GM08714 (cell line): ENCODE measurements at regions not wholly inside any gene's neighbourhood (a gene's known extent, or its start where the extent isn't known, plus 50 kb on each side); places are given as distances from the start of the nearest gene placed in this dataset.

Source experiments
- H3K4me3 ChIP-seq: fragments of 200-500 bp; sonication (Bioruptor generic); 2 replicates; pipeline ENCODE4 v1.5.1; 2014; ENCODE audit warnings: mild to moderate bottlenecking, low read length, inconsistent platforms
- ZNF274 ChIP-seq: IDR thresholded peaks from 2 replicates; pipeline ENCODE4 v1.6.1; 2012; ENCODE audit warnings: mild to moderate bottlenecking, low read depth, low read length

DNA sequence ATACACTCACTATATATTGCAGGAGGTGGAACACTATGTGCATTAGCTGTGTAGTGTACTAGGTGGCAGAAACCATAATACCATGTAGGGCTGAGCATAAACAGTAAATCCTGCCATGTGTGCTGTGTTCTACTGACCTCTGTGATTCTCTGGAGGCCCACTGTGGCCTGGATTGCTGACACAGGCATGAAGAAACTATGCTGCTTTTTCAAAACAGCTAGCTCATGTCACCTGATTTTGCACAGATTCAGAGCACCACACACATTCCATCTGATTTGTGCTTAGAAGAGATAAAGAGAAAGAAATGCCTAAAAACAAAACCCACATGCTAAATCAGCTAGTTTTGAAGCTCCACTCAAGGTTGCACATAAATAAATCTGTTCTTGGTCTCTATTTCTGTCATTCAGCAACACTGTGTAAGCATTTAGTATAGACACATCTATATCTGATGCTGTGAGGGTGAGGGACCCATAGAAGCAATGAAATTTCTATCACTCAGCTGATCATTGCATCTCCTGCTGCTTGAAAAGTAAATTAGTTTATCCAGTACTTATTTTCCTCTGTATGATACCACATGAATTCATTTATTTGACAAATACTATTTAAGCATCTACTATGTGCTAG is 1007.7 kb upstream of the SEMA6D start:
- no peak overlapping the region for H3K4me3 ChIP-seq
- TF ChIP-seq ZNF274, result no peak

DNA sequence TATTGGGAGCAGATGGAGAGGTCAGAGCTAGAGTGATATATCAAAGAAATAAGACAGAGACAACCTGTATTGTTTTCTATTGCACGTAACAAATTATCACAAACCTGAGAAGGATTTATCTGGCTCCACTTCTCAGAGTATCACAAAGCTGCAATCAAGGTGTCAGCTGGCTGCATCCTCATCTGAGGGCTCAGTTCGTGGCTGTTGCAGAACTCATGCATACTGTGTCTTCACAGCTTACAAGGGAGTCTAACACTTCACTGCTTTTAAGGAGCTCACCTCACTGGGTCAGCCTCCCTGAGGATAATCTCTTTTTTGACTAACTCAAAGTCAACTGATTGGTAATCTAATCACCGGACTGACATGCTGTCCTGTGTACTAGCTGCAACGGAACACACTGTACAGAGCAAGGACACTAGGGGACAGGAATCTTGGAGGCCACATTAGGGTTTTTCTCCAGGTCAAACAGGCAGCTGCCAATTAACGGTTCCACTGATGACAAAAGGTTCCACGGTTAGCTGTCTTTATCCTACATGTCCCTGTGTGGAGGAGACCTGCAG is 1006.8 kb upstream of the SEMA6D start:
- TF ChIP-seq ZNF274, result no peak
- no peak overlapping the region for H3K4me3 ChIP-seq

DNA sequence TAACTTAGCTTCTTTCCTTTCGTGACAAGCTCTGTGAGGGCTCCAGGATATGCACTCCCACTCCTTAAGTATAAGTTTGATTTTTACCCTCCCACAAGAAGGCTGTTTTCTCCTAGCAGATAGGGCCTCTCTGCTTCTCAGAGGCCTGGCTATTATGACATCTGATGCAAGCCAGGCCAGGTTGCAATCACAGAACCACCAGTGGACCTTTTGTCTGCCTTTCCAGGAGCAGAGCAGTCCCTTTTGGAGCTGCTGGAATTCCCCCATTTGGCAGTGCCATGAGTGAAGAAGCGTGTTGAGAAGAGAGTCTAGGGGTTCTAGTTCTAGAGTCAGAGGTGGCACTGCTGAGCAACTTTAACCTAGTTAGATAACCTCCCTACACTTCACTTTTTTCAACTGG is 1004.3 kb upstream of the SEMA6D start:
- no peak overlapping the region for H3K4me3 ChIP-seq
- TF ChIP-seq ZNF274, result no peak

DNA sequence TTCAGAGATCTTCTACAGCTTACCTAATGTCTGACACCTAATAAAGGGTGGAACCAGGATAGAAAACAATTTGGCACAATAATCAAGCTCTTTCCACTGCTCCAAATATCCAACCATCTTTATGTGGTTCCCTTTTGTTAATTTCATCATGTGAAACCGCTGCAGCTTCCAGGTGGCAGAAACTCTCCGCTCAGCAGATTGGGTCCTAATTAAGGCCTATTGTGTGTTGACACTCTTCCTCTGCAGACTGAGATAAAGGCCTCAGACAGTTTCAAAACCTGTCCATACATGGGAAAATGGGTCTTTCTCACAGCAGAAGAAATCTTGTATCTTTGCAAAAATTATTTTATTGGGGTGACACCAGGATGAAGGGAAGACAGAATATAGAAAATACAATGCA is 1002.4 kb upstream of the SEMA6D start:
- TF ChIP-seq ZNF274, result no peak
- H3K4me3 ChIP-seq, result no peak overlapping the region

DNA sequence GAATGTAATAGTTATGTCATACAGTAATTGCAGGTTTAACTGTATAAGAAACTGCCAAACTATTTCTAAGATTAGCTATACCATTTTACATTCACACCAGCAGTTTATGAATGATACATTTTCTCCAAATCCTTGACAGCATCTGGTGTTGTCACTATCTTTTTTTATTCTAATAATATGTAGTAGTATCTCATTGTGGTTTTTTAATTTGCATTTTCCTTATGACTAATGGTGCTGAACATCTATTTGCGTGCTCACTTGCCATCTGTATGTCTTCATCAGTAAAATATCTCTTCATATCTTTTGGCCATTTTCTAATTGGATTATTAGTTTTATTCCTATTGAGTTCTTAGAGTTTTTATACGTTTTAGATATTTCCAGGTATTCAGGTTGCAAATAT is 994.0 kb upstream of the SEMA6D start:
- no peak overlapping the region for H3K4me3 ChIP-seq
- no peak for TF ChIP-seq ZNF274

DNA sequence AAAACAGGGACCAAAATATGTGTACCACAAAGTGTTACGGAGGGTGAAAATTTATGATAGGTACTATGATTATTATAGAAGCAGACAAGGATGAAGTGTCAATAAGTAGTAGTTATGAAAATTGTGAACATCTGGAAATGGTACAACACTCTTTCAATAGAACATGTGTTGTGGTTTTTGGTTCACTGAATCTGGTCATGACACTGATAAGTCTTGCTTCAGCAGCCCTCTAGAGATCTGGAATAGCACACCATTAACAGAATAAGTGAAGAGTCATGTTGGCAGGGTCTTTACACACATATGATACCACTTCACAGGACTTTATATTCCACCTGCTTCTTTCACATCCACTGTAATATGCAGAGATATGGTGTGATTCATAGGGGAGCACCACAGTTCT is 985.2 kb upstream of the SEMA6D start:
- no peak overlapping the region for H3K4me3 ChIP-seq
- TF ChIP-seq ZNF274, result no peak

DNA sequence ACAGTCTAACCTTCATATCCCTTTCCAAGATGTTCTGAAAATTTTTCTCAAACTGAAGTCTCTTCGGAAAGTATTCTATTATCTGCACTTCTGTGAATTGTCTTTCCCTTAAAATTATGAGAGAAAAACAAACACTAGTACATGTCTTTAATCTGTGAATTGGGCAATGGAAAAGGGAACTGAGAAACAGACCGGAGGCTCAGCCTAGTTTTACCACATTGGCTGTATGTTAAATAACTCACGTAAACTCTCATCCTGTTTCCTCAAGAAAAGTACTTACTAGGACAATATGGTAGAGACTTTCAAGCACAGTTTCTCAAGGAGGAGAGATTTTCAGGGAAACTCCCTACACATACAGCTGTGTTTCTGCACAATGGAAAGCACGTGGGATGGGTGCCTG is 982.2 kb upstream of the SEMA6D start:
- no peak overlapping the region for H3K4me3 ChIP-seq
- no peak for TF ChIP-seq ZNF274

DNA sequence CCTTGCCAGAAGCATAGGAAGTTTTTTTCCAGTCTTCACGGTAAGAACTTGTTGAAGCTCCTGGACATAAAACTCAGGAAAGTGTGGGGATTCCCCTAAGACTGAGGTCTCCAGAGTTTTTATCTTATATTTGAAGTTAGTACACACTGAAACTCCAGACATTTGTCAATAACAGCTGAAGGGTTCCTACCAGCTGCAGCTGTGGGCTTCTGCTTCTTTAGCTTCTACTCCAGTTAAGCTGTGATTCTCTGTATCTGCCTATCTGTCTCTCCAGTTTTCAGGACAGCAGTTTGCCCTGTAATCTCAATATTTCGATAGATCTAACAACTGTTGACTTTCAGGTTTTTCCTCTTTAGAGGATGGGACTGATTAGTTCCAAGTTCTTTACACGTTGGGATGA is 966.0 kb upstream of the SEMA6D start:
- no peak for TF ChIP-seq ZNF274
- H3K4me3 ChIP-seq, result no peak overlapping the region

DNA sequence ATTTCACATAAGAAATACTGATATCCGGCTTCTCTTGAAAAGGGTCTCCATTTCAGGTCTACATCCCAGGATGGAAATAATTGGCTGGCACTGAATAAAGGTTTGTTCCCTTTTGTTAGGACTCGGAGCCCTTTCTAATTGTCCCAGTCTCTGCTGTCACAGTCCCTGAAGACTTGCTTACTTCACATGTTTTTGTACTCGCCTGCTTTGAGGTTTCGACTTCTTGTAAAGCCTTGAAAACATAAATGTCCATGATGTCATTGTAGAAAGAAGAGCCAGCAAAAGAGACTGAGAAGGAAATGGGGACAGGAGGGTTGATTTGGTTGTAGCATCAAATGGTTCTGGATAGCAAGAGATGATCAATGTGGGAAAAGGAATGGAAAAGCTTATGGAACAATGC is 963.4 kb upstream of the SEMA6D start:
- no peak overlapping the region for H3K4me3 ChIP-seq
- TF ChIP-seq ZNF274, result no peak

DNA sequence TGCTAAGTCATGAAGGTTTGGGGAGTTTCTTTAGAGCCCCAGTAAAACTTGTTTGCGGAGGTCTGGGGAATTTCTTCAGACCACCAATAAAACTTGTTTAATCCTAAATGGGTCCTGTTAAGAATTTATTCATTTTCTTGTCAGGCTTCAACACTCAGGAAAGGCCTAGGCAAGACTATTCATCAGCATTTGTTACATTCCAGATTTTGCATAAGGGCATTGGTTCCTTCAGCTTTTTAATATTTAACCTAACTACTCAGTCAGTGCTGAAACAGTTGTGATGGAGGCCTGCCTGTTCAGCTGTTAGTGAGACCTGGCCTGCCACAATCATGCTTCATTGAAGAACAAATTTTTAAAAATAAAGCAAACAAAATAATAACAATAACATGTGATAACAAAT is 954.2 kb upstream of the SEMA6D start:
- no peak for TF ChIP-seq ZNF274
- H3K4me3 ChIP-seq, result no peak overlapping the region

DNA sequence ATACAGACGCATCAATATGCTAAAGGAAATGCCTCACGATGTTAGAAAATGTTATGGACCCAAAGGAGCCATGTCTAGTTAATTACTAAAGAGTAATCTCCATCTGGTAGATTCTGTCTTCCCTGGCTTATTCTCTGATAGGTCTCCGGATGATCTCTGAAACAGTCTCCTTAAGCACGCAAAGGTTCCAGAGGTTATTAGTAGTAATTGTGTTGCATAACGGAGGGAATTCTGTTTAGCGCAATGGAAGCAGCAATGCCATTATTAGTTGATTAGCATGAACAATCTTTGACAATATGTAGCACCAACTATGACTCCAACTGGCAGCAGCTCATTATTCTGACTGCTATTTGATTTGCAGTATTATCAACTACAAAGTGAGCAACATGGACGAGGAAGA is 952.5 kb upstream of the SEMA6D start:
- H3K4me3 ChIP-seq, result no peak overlapping the region

DNA sequence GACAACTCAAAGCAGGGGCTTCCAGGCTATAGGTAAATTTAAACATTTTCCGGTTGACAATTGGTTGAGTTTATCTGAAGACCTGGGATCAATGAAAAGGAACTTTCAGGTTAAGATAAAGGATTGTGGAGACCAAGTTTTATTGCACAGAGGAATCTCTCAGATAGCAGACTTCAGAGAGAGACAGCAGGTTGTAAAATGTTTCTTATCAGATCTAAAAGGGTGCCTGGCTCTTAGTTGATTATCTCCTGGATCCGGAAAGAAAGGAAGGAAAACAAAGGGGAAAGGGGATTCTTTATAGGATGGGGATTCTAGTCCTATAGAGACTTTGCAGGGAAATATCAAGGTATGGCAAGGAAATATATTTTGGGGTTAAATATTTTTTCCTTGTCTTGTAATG is 951.3 kb upstream of the SEMA6D start:
- no peak overlapping the region for H3K4me3 ChIP-seq
- TF ChIP-seq ZNF274, result no peak

More for the DNA sequence above, 952.5 kb upstream of the SEMA6D start:
- TF ChIP-seq ZNF274, result no peak

DNA sequence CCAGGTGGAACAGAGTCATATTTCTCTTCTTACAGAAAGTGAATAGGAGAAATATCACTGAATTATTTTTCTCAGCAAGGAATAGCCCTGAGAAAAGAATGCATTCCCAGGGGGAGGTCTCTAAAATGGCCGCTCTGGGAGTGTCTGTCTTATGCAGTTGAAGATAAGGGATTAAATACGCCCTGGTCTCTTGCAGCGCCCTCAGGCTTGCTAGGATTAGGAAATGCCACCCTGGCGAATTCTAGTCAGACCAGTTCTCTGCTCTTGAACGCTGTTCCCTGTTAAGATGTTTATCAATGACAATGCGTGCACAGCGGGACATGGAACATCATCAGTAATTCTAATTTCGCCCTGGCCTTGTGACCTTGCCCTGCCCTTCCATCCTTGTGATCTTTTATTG is 949.0 kb upstream of the SEMA6D start:
- no peak overlapping the region for H3K4me3 ChIP-seq
- TF ChIP-seq ZNF274, result no peak

DNA sequence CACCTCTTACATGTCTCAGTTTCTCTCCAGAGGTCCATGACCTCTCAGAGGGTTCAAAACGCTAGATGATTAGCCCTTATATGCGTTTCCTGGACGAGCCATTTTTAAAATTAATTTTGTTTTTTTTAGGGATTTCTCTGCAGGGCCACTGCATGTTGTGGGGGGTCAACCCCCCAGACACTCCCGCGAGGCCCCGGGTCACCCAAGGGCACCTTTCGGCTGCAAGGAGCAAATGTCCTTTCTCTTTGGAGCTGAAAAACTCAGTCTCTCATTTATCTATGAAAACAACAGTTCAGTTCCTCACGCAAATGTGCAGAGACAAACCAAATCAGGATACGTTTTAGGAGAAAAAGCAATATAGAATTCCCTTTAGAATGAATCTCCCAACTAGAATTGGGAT is 944.3 kb upstream of the SEMA6D start:
- no peak for TF ChIP-seq ZNF274
- H3K4me3 ChIP-seq, result no peak overlapping the region

DNA sequence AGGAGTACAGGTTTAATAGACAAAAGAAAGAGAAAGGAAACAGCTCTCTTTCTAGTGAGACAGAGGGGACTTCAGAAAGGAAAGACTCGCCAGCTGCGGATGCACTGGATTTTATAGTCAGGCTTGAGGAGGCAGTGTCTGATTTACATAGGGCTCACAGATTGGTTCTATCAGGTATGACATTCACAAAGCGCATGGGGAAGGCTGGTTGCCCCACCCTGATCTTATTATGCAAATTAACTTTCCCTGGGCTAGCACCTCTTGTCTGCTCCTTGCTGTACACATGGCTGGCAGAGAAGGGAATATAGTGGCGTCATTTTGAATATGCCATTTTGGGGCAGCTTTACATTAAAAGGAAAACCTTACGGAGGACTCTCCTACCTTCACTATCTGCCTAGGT is 938.4 kb upstream of the SEMA6D start:
- TF ChIP-seq ZNF274, result no peak
- no peak overlapping the region for H3K4me3 ChIP-seq

DNA sequence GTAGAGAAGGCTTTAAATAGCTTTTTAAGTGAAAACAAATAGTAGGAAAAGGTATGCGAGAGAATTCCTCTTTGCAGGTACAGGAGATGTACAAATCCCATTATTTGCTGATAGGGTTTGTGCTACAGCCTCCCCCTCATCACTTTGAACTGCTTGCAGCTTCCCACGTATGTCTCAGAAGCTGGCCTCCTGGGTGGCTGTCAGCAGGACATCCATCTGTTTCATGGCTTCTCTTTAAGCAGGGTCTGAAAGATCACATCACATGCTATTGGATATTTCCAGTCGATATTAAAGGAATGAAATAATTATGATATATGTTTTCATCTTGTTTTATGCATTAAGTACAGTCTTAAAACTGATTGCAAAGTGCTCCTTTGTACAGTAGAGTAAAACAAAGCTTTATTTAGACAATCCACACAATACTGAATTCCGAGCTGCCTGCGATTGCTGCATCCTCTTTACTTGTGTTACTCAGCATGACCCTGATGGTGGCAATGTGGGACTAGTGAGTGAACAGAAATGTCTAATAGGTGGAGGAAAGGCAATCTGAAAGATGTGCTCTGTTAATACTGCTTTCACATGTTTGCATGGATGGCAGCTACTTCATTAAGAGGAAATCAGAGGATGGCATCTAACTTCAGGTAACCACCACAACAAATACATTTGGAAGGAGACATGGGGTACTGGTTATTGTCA is 930.6 kb upstream of the SEMA6D start:
- TF ChIP-seq ZNF274, result no peak
- H3K4me3 ChIP-seq, result no peak overlapping the region

DNA sequence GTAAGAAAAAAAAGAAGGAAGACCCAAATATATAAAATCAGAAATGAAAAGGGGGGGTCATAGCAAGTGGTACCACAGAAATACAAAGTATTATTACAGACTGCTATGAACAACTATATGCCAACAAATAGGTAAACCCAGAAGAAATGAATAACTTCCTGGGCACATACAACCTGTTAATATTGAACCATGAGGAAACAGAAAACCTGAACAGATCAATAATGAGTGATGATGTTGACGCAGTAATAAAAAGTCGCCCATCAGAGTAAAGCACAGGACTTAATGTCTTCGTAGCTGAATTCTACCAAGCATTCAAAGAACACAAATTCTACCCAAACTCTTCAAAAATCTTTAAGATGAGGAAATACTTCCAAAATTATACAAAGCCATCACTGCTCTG is 921.6 kb upstream of the SEMA6D start:
- TF ChIP-seq ZNF274, result no peak
- H3K4me3 ChIP-seq, result no peak overlapping the region
